ENCODE measurements at regions not wholly inside any gene's neighbourhood (a gene's known extent, or its start where the extent isn't known, plus 50 kb on each side); places are given as distances from the start of the nearest gene placed in this dataset.

GRCh38 chr18:39491408-39491807, 1925.8 kb upstream of the CELF4 start:
- H3K4me3 ChIP-seq (ENCODE audit: low read length), result no peak overlapping the region
- H3K36me3 ChIP-seq (ENCODE audit: control insufficient read depth, insufficient read depth, low read length, severe bottlenecking), result no peaks in the 10 kb centered on the region
- no peak for DNase-seq (ENCODE audit: low read depth)
- H3K27me3 ChIP-seq (replicated peaks; ENCODE audit: control insufficient read depth, insufficient read depth, low read length), result no peaks in the 10 kb centered on the region
- H3K9me3 ChIP-seq (ENCODE audit: control insufficient read depth, low read length), result no peaks in the 10 kb centered on the region
- H3K4me1 ChIP-seq (ENCODE audit: control insufficient read depth, insufficient read depth, low read length), result peaks cover under 1% of the 10 kb centered on the region
- no peak overlapping the region for H3K9ac ChIP-seq (ENCODE audit: low read length)

- H3K36me3 ChIP-seq (ENCODE audit: control insufficient read depth, insufficient read depth, low read length, severe bottlenecking), result no peaks in the 10 kb centered on the region
- H3K27me3 ChIP-seq (replicated peaks; ENCODE audit: control insufficient read depth, insufficient read depth, low read length), result no peaks in the 10 kb centered on the region
- H3K9me3 ChIP-seq (ENCODE audit: control insufficient read depth, low read length), result no peaks in the 10 kb centered on the region
- peak; percentile 12 for DNase-seq (ENCODE audit: low read depth)
- H3K4me3 ChIP-seq (ENCODE audit: low read length), result no peak overlapping the region
- peaks cover 11% of the 10 kb centered on the region for H3K4me1 ChIP-seq (ENCODE audit: control insufficient read depth, insufficient read depth, low read length)
- H3K9ac ChIP-seq (ENCODE audit: low read length), result no peak overlapping the region
Measured at GRCh38 chr18:39489431-39489830, 1923.8 kb upstream of the CELF4 start.

GRCh38 chr18:39487932-39488331, 1922.3 kb upstream of the CELF4 start:
- H3K9me3 ChIP-seq (ENCODE audit: control insufficient read depth, low read length), result no peaks in the 10 kb centered on the region
- H3K4me3 ChIP-seq (ENCODE audit: low read length), result no peak overlapping the region
- DNase-seq (ENCODE audit: low read depth), result no peak
- peaks cover 11% of the 10 kb centered on the region for H3K4me1 ChIP-seq (ENCODE audit: control insufficient read depth, insufficient read depth, low read length)
- no peaks in the 10 kb centered on the region for H3K27me3 ChIP-seq (replicated peaks; ENCODE audit: control insufficient read depth, insufficient read depth, low read length)
- H3K36me3 ChIP-seq (ENCODE audit: control insufficient read depth, insufficient read depth, low read length, severe bottlenecking), result no peaks in the 10 kb centered on the region
- no peak overlapping the region for H3K9ac ChIP-seq (ENCODE audit: low read length)

- Histone ChIP-seq H3K4me3 (ENCODE audit: low read length) (no peak overlapping the region), H3K27me3 (replicated peaks; ENCODE audit: control insufficient read depth, insufficient read depth, low read length) (no peaks in the 10 kb centered on the region), H3K9me3 (ENCODE audit: control insufficient read depth, low read length) (no peaks in the 10 kb centered on the region), H3K4me1 (ENCODE audit: control insufficient read depth, insufficient read depth, low read length) (peaks cover 12% of the 10 kb centered on the region), H3K9ac (ENCODE audit: low read length) (no peak overlapping the region), H3K36me3 (ENCODE audit: control insufficient read depth, insufficient read depth, low read length, severe bottlenecking) (no peaks in the 10 kb centered on the region)
- DNase-seq (ENCODE audit: low read depth), result no peak
Measured at GRCh38 chr18:39486268-39486667, 1920.7 kb upstream of the CELF4 start.

GRCh38 chr18:39485696-39486095, 1920.1 kb upstream of the CELF4 start:
- no peaks in the 10 kb centered on the region for H3K27me3 ChIP-seq (replicated peaks; ENCODE audit: control insufficient read depth, insufficient read depth, low read length)
- no peak overlapping the region for H3K9ac ChIP-seq (ENCODE audit: low read length)
- H3K9me3 ChIP-seq (ENCODE audit: control insufficient read depth, low read length), result no peaks in the 10 kb centered on the region
- peaks cover 18% of the 10 kb centered on the region for H3K4me1 ChIP-seq (ENCODE audit: control insufficient read depth, insufficient read depth, low read length)
- H3K36me3 ChIP-seq (ENCODE audit: control insufficient read depth, insufficient read depth, low read length, severe bottlenecking), result no peaks in the 10 kb centered on the region
- no peak overlapping the region for H3K4me3 ChIP-seq (ENCODE audit: low read length)
- DNase-seq (ENCODE audit: low read depth), result no peak

- H3K4me3 ChIP-seq (ENCODE audit: low read length), result no peak overlapping the region
- H3K36me3 ChIP-seq (ENCODE audit: control insufficient read depth, insufficient read depth, low read length, severe bottlenecking), result no peaks in the 10 kb centered on the region
- H3K9me3 ChIP-seq (ENCODE audit: control insufficient read depth, low read length), result no peaks in the 10 kb centered on the region
- DNase-seq (ENCODE audit: low read depth), result no peak
- no peaks in the 10 kb centered on the region for H3K27me3 ChIP-seq (replicated peaks; ENCODE audit: control insufficient read depth, insufficient read depth, low read length)
- H3K4me1 ChIP-seq (ENCODE audit: control insufficient read depth, insufficient read depth, low read length), result peaks cover 17% of the 10 kb centered on the region
- no peak overlapping the region for H3K9ac ChIP-seq (ENCODE audit: low read length)
Measured at GRCh38 chr18:39481281-39481680, 1915.7 kb upstream of the CELF4 start.

- H3K9ac ChIP-seq (ENCODE audit: low read length), result no peak overlapping the region
- no peaks in the 10 kb centered on the region for H3K27me3 ChIP-seq (replicated peaks; ENCODE audit: control insufficient read depth, insufficient read depth, low read length)
- no peaks in the 10 kb centered on the region for H3K36me3 ChIP-seq (ENCODE audit: control insufficient read depth, insufficient read depth, low read length, severe bottlenecking)
- no peak for DNase-seq (ENCODE audit: low read depth)
- H3K4me3 ChIP-seq (ENCODE audit: low read length), result no peak overlapping the region
- peaks cover 11% of the 10 kb centered on the region for H3K4me1 ChIP-seq (ENCODE audit: control insufficient read depth, insufficient read depth, low read length)
- H3K9me3 ChIP-seq (ENCODE audit: control insufficient read depth, low read length), result no peaks in the 10 kb centered on the region
Measured at GRCh38 chr18:39480494-39481195, 1915.0 kb upstream of the CELF4 start.

- DNase-seq (ENCODE audit: low read depth), result no peak
- no peaks in the 10 kb centered on the region for H3K4me1 ChIP-seq (ENCODE audit: control insufficient read depth, insufficient read depth, low read length)
- no peaks in the 10 kb centered on the region for H3K9me3 ChIP-seq (ENCODE audit: control insufficient read depth, low read length)
- H3K9ac ChIP-seq (ENCODE audit: low read length), result no peak overlapping the region
- no peak overlapping the region for H3K4me3 ChIP-seq (ENCODE audit: low read length)
- H3K27me3 ChIP-seq (replicated peaks; ENCODE audit: control insufficient read depth, insufficient read depth, low read length), result no peaks in the 10 kb centered on the region
- no peaks in the 10 kb centered on the region for H3K36me3 ChIP-seq (ENCODE audit: control insufficient read depth, insufficient read depth, low read length, severe bottlenecking)
Measured at GRCh38 chr18:39464006-39464405, 1898.4 kb upstream of the CELF4 start.

GRCh38 chr18:39462436-39462835, 1896.8 kb upstream of the CELF4 start:
- peak; percentile 19 for DNase-seq (ENCODE audit: low read depth)

GRCh38 chr18:39460136-39460535, 1894.5 kb upstream of the CELF4 start:
- Histone ChIP-seq H3K36me3 (ENCODE audit: control insufficient read depth, insufficient read depth, low read length, severe bottlenecking) (no peaks in the 10 kb centered on the region), H3K27me3 (replicated peaks; ENCODE audit: control insufficient read depth, insufficient read depth, low read length) (no peaks in the 10 kb centered on the region), H3K4me1 (ENCODE audit: control insufficient read depth, insufficient read depth, low read length) (peaks cover 4% of the 10 kb centered on the region), H3K9me3 (ENCODE audit: control insufficient read depth, low read length) (no peaks in the 10 kb centered on the region), H3K9ac (ENCODE audit: low read length) (no peak overlapping the region), H3K4me3 (ENCODE audit: low read length) (no peak overlapping the region)
- DNase-seq (ENCODE audit: low read depth), result no peak

More at GRCh38 chr18:39462436-39462835, 1896.8 kb upstream of the CELF4 start:
- Histone ChIP-seq H3K27me3 (replicated peaks; ENCODE audit: control insufficient read depth, insufficient read depth, low read length) (no peaks in the 10 kb centered on the region), H3K9me3 (ENCODE audit: control insufficient read depth, low read length) (no peaks in the 10 kb centered on the region), H3K4me1 (ENCODE audit: control insufficient read depth, insufficient read depth, low read length) (no peaks in the 10 kb centered on the region), H3K4me3 (ENCODE audit: low read length) (no peak overlapping the region), H3K9ac (ENCODE audit: low read length) (no peak overlapping the region), H3K36me3 (ENCODE audit: control insufficient read depth, insufficient read depth, low read length, severe bottlenecking) (no peaks in the 10 kb centered on the region)

GRCh38 chr18:39455285-39455684, 1889.7 kb upstream of the CELF4 start:
- no peaks in the 10 kb centered on the region for H3K27me3 ChIP-seq (replicated peaks; ENCODE audit: control insufficient read depth, insufficient read depth, low read length)
- H3K9me3 ChIP-seq (ENCODE audit: control insufficient read depth, low read length), result no peaks in the 10 kb centered on the region
- H3K4me1 ChIP-seq (ENCODE audit: control insufficient read depth, insufficient read depth, low read length), result peaks cover 25% of the 10 kb centered on the region
- DNase-seq (ENCODE audit: low read depth), result peak; percentile 19
- no peaks in the 10 kb centered on the region for H3K36me3 ChIP-seq (ENCODE audit: control insufficient read depth, insufficient read depth, low read length, severe bottlenecking)
- no peak overlapping the region for H3K9ac ChIP-seq (ENCODE audit: low read length)
- H3K4me3 ChIP-seq (ENCODE audit: low read length), result no peak overlapping the region

- Histone ChIP-seq H3K9me3 (ENCODE audit: control insufficient read depth, low read length) (no peaks in the 10 kb centered on the region), H3K27me3 (replicated peaks; ENCODE audit: control insufficient read depth, insufficient read depth, low read length) (no peaks in the 10 kb centered on the region), H3K4me3 (ENCODE audit: low read length) (no peak overlapping the region), H3K36me3 (ENCODE audit: control insufficient read depth, insufficient read depth, low read length, severe bottlenecking) (no peaks in the 10 kb centered on the region), H3K9ac (ENCODE audit: low read length) (no peak overlapping the region), H3K4me1 (ENCODE audit: control insufficient read depth, insufficient read depth, low read length) (peaks cover 25% of the 10 kb centered on the region)
- no peak for DNase-seq (ENCODE audit: low read depth)
Measured at GRCh38 chr18:39454866-39455265, 1889.3 kb upstream of the CELF4 start.
